GM19438 (cell line): ENCODE measurements at regions not wholly inside any gene's neighbourhood (a gene's known extent, or its start where the extent isn't known, plus 50 kb on each side); places are given as distances from the start of the nearest gene placed in this dataset.
"Not testable (repeated sequence)": the region's sequence is repeated elsewhere in the genome, so short reads cannot be mapped to it uniquely, and the experiment has no call there.

Experiments used
- ATAC-seq: cut with Tn5 transposase; IDR thresholded peaks from one replicate; pipeline ENCODE4 v1.9.1; 2021; ENCODE audit warnings: low read depth; ENCODE audit not compliant: unreplicated experiment

DNA sequence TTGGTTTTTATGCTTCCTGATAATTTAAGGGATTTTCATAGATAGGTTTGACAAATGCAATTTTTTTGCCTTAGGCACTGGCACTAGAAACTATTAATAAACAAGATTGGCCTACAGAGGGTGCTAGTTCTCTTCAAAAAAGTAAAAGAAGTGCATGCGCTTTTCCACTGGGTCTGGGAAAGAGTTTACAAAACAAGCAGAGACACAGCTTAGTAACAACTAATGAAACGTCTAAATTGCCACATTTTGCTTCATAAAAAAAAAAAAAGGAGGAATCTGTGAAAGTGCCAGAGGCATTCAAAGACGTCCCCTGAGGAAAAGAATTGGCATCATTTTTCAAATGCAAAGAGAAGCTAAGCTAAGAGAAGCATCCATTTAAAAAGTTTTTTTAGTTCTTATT lies 58.3 kb upstream of the EEA1 start:
- ATAC-seq, result no peak

DNA sequence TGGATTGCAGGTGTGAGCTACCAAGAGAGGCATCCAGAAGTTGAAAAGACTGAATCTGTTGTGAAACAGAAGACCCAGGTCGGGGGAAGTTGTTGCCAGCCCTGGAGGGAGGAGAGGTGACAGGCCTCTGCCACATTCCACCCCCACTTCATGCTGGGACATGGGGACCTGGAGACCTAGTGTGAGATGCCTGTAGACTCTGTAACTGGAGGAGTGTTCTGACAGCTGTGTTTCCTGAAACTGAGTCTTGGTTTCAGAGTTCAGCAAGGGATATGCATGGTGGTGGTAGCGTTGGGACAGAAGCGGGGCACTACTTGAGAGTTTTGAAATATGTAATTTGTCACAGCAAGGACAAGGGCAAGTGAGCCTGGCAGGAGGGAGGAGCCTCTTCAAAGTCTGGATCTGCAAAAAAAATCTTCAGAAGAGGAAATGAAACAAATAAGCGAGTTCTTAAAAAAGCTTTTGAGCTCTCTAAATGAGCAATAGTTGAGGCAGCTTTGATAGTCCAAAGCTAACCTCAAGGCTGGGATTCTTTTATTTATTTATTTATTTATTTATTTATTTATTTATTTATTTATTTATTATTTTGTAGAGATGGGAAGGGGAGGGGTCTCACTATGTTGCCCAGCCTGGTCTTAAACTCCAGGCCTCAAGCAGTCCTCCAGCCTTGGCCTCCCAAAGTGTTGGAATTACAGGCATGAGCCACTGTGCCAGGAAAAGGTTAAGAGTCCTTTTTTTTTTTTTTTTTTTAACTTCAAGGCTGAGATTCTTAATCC lies 58.9 kb upstream of the EEA1 start:
- peak; percentile 87 for ATAC-seq

- peak; percentile 0 for ATAC-seq
Observed at GRCh38 chr12:92988622-92989130, 59.6 kb upstream of the EEA1 start.

- ATAC-seq, result no peak
Observed at GRCh38 chr12:92989715-92990484, 60.8 kb upstream of the EEA1 start.

GRCh38 chr12:92991134-92991533 lies 62.0 kb upstream of the EEA1 start:
- ATAC-seq, result no peak

- no peak for ATAC-seq
Observed at GRCh38 chr12:92992041-92992440, 62.9 kb upstream of the EEA1 start.

DNA sequence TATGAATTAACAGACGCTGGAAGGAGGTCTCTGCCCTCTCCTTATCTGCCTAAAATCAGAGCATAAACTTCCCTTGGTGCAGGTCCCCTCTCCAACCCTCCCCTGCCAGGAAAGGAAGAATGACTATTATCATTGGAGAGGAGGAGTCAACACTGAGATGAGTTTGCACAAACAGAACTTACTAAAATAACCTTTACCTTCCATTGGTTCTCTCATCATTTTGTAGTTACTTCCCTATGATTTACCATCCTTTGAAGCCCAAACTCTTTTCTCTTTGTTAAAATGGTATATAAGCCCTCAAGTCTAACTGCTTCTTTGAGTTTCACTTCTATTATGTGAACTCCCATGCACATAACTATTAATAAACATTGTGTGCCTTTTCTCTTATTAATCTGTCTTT lies 64.2 kb upstream of the EEA1 start:
- ATAC-seq, result no peak

DNA sequence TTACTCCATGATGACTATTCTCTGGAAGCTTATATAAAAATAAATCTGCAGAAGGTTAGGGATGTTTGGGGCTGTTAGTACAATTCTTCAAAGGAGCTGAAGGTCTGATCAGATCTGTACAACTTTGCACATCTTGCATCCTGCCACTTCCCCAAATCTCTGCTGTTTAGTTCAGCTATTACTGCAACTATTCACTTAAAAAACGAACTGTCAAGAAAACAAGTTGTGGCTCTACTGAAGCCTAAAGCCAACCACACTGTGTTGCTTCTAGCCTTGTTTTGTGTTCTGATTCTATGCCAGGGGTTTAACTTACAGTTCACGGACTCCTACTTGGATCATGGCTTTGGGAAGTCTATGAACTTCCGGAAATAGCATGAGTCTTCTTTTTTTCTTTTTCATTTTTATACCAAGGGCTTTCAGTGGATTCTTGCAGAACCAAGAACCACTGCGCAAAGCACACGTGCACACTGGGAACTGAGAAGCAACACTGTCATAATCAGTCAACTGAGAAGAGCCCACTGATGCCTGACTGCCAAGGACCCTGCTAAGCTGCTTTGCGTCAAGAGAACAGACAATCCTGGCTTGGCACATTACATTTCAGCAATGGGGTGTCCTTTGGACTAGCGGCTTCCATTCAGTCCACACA lies 66.3 kb upstream of the EEA1 start:
- ATAC-seq, result peak; percentile 81

DNA sequence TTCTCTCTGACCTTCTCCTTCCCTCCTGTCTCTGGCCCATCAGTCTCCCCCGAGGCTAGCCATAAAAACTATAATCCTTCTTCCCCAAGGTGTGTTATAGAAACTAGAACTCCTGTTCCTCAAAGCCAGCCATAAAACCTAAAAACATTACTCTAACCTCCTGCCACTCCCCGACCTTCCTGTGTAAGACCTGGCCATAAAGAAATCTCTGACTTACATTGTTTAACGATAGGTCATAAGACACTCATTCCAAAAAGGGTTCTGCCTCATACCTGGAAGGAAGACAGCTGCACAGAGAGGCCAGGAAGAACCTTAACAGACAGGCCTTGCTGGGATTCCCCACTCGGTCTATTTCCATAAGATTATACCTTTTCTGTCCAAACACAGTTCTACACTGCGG lies 70.9 kb upstream of the EEA1 start:
- ATAC-seq, result no peak

GRCh38 chr12:93001407-93001806 lies 72.3 kb upstream of the EEA1 start:
- ATAC-seq, result no peak

DNA sequence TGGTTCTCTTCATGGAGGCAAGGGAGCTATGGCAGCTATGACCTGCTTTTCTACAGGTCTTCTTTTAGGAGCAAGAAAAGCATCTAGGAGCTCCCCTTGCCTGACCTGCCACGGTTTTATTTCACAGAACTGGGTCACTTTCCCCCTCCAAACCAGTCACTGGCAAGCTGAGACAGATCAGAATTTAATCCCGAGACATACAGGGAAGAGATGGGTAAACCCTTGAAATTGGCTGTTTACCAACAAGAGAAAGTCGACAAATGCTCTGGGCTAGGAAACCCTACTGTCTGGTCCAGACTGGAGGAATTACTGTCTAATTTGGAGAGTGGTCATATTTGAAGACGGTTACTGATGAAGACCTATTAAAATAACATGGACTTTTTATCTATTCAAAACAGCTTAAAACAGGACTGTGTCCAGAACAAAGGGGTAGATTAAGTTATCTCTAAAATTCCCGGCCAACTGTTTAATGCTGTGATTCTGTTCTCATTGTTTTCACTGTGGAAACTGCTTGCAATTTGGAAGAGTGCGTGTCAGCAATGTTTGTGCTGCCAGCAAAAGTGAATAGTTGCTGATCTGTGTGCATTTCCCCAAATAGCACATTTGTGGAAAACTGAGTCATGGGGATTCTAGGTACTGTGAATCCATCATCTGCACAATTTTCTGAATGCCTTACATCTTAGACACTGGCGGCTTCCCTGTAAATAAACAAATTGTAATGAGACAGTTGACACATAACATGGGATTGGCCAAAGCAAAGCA lies 73.4 kb upstream of the EEA1 start:
- ATAC-seq, result no peak

- ATAC-seq, result no peak
Observed at GRCh38 chr12:93003531-93004239, 74.6 kb upstream of the EEA1 start.

DNA sequence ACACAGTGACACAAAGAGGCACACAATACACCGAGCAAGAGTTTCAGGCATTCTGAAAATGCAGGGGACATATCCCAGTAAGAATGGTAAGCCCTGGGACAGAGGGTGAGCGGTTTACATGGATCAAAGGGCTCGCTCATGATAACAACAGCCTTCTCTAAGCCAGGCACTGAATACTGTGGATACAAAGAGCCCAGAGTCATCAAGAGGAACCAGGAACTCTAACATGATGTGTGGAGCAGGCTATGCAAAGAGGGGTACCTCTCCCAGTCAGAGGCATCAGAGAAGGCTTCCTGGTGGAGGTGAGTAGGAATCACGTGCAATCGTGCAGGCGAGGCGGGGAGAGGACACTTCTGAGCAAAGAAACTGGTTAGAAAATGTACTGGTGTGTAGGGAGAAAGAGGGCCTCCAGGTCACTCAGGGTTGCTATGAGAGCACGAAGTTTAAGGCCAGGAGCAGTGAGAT lies 76.9 kb upstream of the EEA1 start:
- no peak for ATAC-seq

- no peak for ATAC-seq
Observed at GRCh38 chr12:93006471-93007208, 77.5 kb upstream of the EEA1 start.

- ATAC-seq, result no peak
Observed at GRCh38 chr12:93007544-93007943, 78.4 kb upstream of the EEA1 start.

GRCh38 chr12:93008044-93008778 lies 79.1 kb upstream of the EEA1 start:
- peak; percentile 82 for ATAC-seq

DNA sequence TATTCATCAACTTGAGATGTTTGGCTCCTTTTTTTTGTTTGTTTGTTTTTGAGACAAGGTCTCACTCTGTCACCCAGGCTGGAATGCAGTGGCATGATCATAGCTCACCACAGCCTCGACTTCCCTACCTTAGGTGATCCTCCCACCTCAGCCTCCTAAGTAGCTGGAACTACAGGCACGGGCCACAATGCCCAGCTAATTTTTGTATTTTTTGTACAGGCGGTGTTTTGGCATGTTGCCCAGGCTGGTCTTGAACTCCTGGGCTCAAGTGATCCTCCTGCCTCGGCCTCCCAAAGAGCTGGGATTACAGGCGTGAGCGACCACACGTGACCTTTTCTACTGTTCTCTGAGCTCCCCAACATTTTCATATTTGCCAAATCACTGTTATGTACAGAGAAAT lies 79.8 kb upstream of the EEA1 start:
- not testable (repeated sequence) for ATAC-seq

GRCh38 chr12:93009533-93009932 lies 80.4 kb upstream of the EEA1 start:
- ATAC-seq, result no peak

GRCh38 chr12:93010461-93010860 lies 81.4 kb upstream of the EEA1 start:
- ATAC-seq, result no peak
